A549 (cell line): ENCODE measurements at regions not wholly inside any gene's neighbourhood (a gene's known extent, or its start where the extent isn't known, plus 50 kb on each side); places are given as distances from the start of the nearest gene placed in this dataset.

Source experiments
- POLR2A ChIP-seq: IDR thresholded peaks from 2 replicates; pipeline ENCODE4 v1.6.1; 2012; ENCODE audit warnings: mild to moderate bottlenecking, low read length
- POLR2AphosphoS2 ChIP-seq: conservative IDR thresholded peaks from 2 replicates; pipeline ENCODE4 v1.6.1; 2012; ENCODE audit warnings: low read length, improper control_type of control experiment, inconsistent platforms
- RAD21 ChIP-seq, 2 experiments: fragments of >200 bp in 1 of 2; sonication (Bioruptor Twin) in 1 of 2; formaldehyde crosslinking in 1 of 2; IDR thresholded peaks in 1 of 2; conservative IDR thresholded peaks in 1 of 2; 2 replicates in 1 of 2; 3 replicates in 1 of 2; pipeline ENCODE4 v1.6.1; 2012 to 2018; ENCODE audit warnings: inconsistent platforms in 1 of 2

- TF ChIP-seq POLR2A: no peak
- no peak for TF ChIP-seq POLR2AphosphoS2
- TF ChIP-seq RAD21 (conservative IDR thresholded peaks at IDR 0.05 in 1 of 2, IDR thresholded peaks at IDR 0.05 in 1 of 2): no peak
Observed at GRCh38 chr3:110550511-110550910, 521.1 kb upstream of the NECTIN3 start.
